HG02970 (cell line): ENCODE measurements at regions not wholly inside any gene's neighbourhood (a gene's known extent, or its start where the extent isn't known, plus 50 kb on each side); places are given as distances from the start of the nearest gene placed in this dataset.
"Not testable (repeated sequence)": the region's sequence is repeated elsewhere in the genome, so short reads cannot be mapped to it uniquely, and the experiment has no call there.

Experiments used
- ATAC-seq: cut with Tn5 transposase; IDR thresholded peaks from one replicate; pipeline ENCODE4 v1.9.1; 2021; ENCODE audit warnings: mild to moderate bottlenecking, moderate library complexity, moderate number of reproducible peaks; ENCODE audit not compliant: unreplicated experiment, low FRiP score

- not testable (repeated sequence) for ATAC-seq
Measured at GRCh38 chr18:78879072-78879883, 100.3 kb upstream of the SALL3 start.

GRCh38 chr18:78882585-78882984, 97.0 kb upstream of the SALL3 start:
- no peak for ATAC-seq

GRCh38 chr18:78883501-78883900, 96.1 kb upstream of the SALL3 start:
- no peak for ATAC-seq

- ATAC-seq: no peak
Measured at GRCh38 chr18:78884502-78884901, 95.1 kb upstream of the SALL3 start.

GRCh38 chr18:78889250-78889649, 90.4 kb upstream of the SALL3 start:
- ATAC-seq: no peak

- ATAC-seq: no peak
Measured at GRCh38 chr18:78890388-78890787, 89.2 kb upstream of the SALL3 start.

GRCh38 chr18:78891185-78891762, 88.3 kb upstream of the SALL3 start:
- ATAC-seq: no peak

- no peak for ATAC-seq
Measured at GRCh38 chr18:78892177-78892576, 87.4 kb upstream of the SALL3 start.

- ATAC-seq: no peak
Measured at GRCh38 chr18:78892721-78893120, 86.9 kb upstream of the SALL3 start.

- ATAC-seq: no peak
Measured at GRCh38 chr18:78893281-78894032, 86.2 kb upstream of the SALL3 start.

GRCh38 chr18:78894033-78894305, 85.6 kb upstream of the SALL3 start:
- ATAC-seq: no peak

- ATAC-seq: no peak
Measured at GRCh38 chr18:78895207-78896001, 84.2 kb upstream of the SALL3 start.

GRCh38 chr18:78896111-78896905, 83.3 kb upstream of the SALL3 start:
- ATAC-seq: no peak

GRCh38 chr18:78898066-78898465, 81.6 kb upstream of the SALL3 start:
- no peak for ATAC-seq

- ATAC-seq: no peak
Measured at GRCh38 chr18:78898635-78899034, 81.0 kb upstream of the SALL3 start.

- ATAC-seq: no peak
Measured at GRCh38 chr18:78899241-78899640, 80.4 kb upstream of the SALL3 start.

GRCh38 chr18:78900938-78901909, 78.4 kb upstream of the SALL3 start:
- no peak for ATAC-seq

- ATAC-seq: no peak
Measured at GRCh38 chr18:78901923-78902794, 77.5 kb upstream of the SALL3 start.
